ENCODE measurements at regions not wholly inside any gene's neighbourhood (a gene's known extent, or its start where the extent isn't known, plus 50 kb on each side); places are given as distances from the start of the nearest gene placed in this dataset.

DNA sequence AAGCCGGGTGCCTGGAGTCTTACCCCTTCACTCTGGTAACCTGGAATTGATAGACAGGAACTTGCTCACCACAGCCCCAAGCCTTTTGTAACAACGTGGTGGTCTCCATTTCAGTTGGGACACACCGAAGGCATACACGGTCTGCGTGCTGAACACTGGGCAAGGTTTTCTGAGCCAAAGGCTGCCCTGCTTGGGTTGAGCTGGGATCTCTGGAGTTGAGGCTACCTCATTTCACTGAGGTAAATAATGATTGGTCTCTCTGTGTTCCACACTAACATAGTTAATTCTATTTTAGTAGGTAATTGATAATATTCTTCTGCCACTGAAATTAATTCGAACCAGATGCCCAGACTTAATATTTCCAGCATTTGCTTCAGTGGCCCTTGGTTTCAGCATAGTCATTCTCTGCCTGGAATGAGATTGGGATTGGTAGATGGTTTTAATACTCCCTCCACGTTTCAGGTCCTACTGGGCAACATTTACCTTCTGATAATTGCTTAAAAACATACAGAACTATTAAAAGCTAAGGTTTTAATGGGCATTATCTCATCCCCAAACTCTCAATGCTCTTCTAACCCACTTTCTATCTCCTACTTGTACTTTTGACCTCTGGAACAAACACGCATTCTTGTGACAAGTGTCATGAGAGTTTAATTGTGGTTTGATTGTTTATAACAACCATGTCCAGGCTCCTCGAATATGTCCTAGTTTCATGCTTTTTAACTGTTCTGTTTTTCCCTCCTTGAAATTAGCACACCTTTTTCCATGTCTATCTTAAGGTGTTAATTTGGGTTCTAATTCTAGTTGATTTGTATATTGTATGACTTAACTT lies 202.3 kb upstream of the KLF6 start:
- no peak for DNase-seq
- no peaks in the 10 kb centered on the region for H3K9me3 ChIP-seq
- no peak overlapping the region for H3K27ac ChIP-seq
- no peaks in the 10 kb centered on the region for H3K27me3 ChIP-seq
- 72 to 73% methylated on average over 5 to 9 of the region's 9 CpGs for WGBS, 2 donors (ENCODE audit: low coverage in 1 of 2)
- no peaks in the 10 kb centered on the region for H3K36me3 ChIP-seq
- intact Hi-C loops (cut with DNase I; ENCODE audit: low total_unique reads) (no loop called here), in situ Hi-C loops (cut with MboI; ENCODE audit: low pct_ligation_motif_present in 1 of 4, low pct_unique_long_range_greater_than_20kb in 1 of 4, low sequenced_read_pairs in 3 of 4) (no loop called here)
- no peak overlapping the region for H3K4me3 ChIP-seq
- H3K4me1 ChIP-seq, result peaks cover 0 to 6% (median 0%) of the 10 kb centered on the region in 4 donors
- TF ChIP-seq POLR2AphosphoS5 (IDR thresholded peaks at IDR 0.05) (peak in 1 of 3 donors; percentile 23), EP300 (IDR thresholded peaks at IDR 0.05; ENCODE audit: low read depth) (no peak)

DNA sequence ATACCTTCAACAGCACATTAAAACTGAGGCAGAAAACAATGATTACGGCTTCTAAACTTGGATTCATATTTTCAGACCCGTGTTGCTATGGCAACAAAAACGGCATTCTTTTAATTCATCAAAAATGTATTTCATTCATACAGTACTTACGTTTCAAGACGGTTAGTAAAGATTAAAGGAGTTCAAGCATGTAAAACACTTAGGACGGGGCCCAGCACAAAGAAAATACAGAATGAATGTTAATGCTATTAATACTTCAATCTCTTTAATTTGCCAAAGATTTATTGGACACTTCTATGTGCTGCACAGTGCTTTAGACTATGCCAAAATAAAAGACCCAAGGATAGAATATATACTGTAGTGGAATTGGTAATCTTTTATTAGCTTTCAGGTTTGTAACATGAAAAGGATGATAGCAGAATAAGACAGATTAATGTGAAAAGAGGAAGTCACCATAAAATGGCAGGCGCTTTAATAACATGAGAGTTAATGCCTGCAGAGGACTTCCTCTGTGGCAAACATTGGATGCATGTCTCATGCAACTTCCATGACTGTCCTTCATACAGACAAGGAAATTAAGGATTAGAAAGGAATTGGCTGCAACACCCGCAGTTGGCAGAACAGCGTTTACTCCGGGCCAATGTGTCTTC lies 201.6 kb upstream of the KLF6 start:
- in situ Hi-C loops (cut with MboI; ENCODE audit: low pct_ligation_motif_present in 1 of 4, low pct_unique_long_range_greater_than_20kb in 1 of 4, low sequenced_read_pairs in 3 of 4), result no loop called here
- H3K9me3 ChIP-seq, result no peaks in the 10 kb centered on the region

DNA sequence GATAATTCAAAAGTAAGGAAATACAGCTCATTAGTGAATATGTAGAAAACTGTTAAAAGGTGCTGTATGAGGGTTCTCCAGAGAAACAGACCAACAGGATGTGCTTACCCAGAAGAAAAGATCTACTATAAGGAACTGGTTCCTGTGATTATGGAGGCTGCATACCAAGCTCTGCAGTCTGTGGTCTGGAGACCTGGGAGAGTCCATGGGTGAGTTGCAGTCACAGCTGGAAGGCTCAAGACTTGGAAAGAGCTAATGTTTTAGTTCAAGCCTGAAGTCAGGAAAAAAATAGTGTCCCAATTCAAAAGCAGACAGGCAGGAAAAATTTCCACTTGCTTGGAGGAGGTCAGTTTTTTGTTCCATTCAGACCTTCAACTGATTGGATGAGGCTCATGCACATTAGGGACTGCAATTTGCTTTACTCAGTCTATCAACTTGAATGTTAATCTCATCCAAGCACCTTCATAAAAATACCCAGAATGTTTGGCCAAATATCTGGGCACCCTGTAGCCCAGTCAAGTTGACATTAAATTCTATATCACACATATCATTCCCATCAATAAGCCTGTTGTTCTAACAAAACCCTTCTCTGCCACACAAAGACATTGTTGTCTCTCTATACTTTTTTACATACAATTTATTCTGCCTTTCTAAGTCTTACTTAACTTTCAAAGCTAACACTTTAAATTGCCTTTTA lies 197.9 kb upstream of the KLF6 start:
- in situ Hi-C loops (cut with MboI; ENCODE audit: low pct_ligation_motif_present in 1 of 4, low pct_unique_long_range_greater_than_20kb in 1 of 4, low sequenced_read_pairs in 3 of 4), result no loop called here
- Histone ChIP-seq H3K27me3 (no peaks in the 10 kb centered on the region), H3K4me1 (peaks cover 0 to 29% (median 8%) of the 10 kb centered on the region in 4 donors), H3K36me3 (no peaks in the 10 kb centered on the region), H3K4me3 (no peak overlapping the region), H3K9me3 (no peaks in the 10 kb centered on the region), H3K27ac (no peak overlapping the region)
- DNase-seq, result no peak
- intact Hi-C loops (cut with DNase I; ENCODE audit: low total_unique reads), result no loop called here
- no peak for TF ChIP-seq EP300 (IDR thresholded peaks at IDR 0.05; ENCODE audit: low read depth)
- TF ChIP-seq POLR2AphosphoS5 (IDR thresholded peaks at IDR 0.05), result no peak
- TF ChIP-seq POLR2A (IDR thresholded peaks at IDR 0.05), result no peak

More for the DNA sequence above, 201.6 kb upstream of the KLF6 start:
- H3K27ac ChIP-seq, result no peak overlapping the region
- H3K4me1 ChIP-seq, result peaks cover 0 to 6% (median 0%) of the 10 kb centered on the region in 4 donors
- H3K27me3 ChIP-seq, result no peaks in the 10 kb centered on the region
- no peak for TF ChIP-seq EP300 (IDR thresholded peaks at IDR 0.05; ENCODE audit: low read depth)
- TF ChIP-seq POLR2AphosphoS5 (IDR thresholded peaks at IDR 0.05), result no peak
- no peak for TF ChIP-seq POLR2A (IDR thresholded peaks at IDR 0.05)
- TF ChIP-seq, protein P1, sequence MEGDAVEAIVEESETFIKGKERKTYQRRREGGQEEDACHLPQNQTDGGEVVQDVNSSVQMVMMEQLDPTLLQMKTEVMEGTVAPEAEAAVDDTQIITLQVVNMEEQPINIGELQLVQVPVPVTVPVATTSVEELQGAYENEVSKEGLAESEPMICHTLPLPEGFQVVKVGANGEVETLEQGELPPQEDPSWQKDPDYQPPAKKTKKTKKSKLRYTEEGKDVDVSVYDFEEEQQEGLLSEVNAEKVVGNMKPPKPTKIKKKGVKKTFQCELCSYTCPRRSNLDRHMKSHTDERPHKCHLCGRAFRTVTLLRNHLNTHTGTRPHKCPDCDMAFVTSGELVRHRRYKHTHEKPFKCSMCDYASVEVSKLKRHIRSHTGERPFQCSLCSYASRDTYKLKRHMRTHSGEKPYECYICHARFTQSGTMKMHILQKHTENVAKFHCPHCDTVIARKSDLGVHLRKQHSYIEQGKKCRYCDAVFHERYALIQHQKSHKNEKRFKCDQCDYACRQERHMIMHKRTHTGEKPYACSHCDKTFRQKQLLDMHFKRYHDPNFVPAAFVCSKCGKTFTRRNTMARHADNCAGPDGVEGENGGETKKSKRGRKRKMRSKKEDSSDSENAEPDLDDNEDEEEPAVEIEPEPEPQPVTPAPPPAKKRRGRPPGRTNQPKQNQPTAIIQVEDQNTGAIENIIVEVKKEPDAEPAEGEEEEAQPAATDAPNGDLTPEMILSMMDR (IDR thresholded peaks at IDR 0.05), result no peak
- no peak for DNase-seq
- intact Hi-C loops (cut with DNase I; ENCODE audit: low total_unique reads), result no loop called here
- WGBS, 2 donors (ENCODE audit: low coverage in 1 of 2), result 88 to 93% methylated on average over 7 to 10 of the region's 10 CpGs
- no peak overlapping the region for H3K4me3 ChIP-seq
- H3K36me3 ChIP-seq, result no peaks in the 10 kb centered on the region

DNA sequence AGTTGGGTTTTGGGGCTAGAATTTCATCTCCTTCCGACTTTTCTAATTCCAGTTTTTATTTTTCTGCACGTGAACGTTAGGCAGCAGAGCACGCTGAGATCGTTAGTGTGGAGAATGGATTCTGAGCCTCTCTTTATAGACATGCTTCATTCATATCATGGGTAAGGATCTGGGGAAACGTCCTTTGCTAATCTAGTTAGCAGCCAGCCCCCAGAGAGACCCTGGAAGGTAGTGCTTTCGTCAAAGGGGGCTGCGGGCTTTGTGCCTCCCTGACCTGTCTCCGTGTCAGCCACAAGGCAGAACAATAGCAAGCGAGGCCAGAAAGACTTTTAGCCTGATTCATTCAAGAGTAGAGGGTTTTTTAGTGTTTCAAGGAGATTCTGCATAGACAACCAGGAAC lies 196.3 kb upstream of the KLF6 start:
- no peak for TF ChIP-seq POLR2AphosphoS5 (IDR thresholded peaks at IDR 0.05)
- no peak for TF ChIP-seq POLR2A (IDR thresholded peaks at IDR 0.05)
- no peak for TF ChIP-seq EP300 (IDR thresholded peaks at IDR 0.05; ENCODE audit: low read depth)
- TF ChIP-seq, protein P1 (IDR thresholded peaks at IDR 0.05), result no peak
- in situ Hi-C loops (cut with MboI; ENCODE audit: low pct_ligation_motif_present in 1 of 4, low pct_unique_long_range_greater_than_20kb in 1 of 4, low sequenced_read_pairs in 3 of 4), result no loop called here
- 90 to 92% methylated on average over 5 to 10 of the region's 10 CpGs for WGBS, 2 donors (ENCODE audit: low coverage in 1 of 2)

DNA sequence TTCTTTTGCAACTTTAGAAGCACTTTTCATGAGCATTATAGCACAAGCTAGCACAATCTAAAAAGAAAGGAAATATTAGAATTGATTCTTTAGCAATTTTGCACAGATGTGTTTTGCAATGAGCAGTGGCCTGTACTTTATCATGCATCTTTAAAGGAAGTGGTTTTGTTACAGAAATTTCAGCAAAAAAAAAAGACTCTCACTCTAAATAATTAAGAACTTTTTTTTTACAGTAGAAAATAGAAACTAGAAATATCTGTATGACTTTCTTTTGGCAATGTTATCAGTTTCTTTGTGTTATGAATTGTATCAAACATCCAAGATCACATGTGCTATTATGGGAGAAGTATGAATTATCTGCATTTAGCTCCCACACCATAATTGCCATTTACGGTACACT lies 195.7 kb upstream of the KLF6 start:
- no peaks in the 10 kb centered on the region for H3K9me3 ChIP-seq
- H3K36me3 ChIP-seq, result no peaks in the 10 kb centered on the region
- 50 to 71% methylated on average over 1 of the region's 1 CpG for WGBS, 2 donors (ENCODE audit: low coverage in 1 of 2)
- H3K4me3 ChIP-seq, result no peak overlapping the region
- TF ChIP-seq, protein P1 (IDR thresholded peaks at IDR 0.05), result no peak
- TF ChIP-seq POLR2A (IDR thresholded peaks at IDR 0.05) (no peak), EP300 (IDR thresholded peaks at IDR 0.05; ENCODE audit: low read depth) (no peak), POLR2AphosphoS5 (IDR thresholded peaks at IDR 0.05) (no peak)
- H3K27ac ChIP-seq, result peak overlapping the region in 3 of 4 donors; percentile 8 to 65 (median 37)
- H3K27me3 ChIP-seq, result no peaks in the 10 kb centered on the region
- H3K4me1 ChIP-seq, result peaks cover 0 to 26% (median 8%) of the 10 kb centered on the region in 4 donors
- DNase-seq, result no peak
- intact Hi-C loops (cut with DNase I; ENCODE audit: low total_unique reads) (no loop called here), in situ Hi-C loops (cut with MboI; ENCODE audit: low pct_ligation_motif_present in 1 of 4, low pct_unique_long_range_greater_than_20kb in 1 of 4, low sequenced_read_pairs in 3 of 4) (no loop called here)

More for the DNA sequence above, 196.3 kb upstream of the KLF6 start:
- intact Hi-C loops (cut with DNase I; ENCODE audit: low total_unique reads), result no loop called here
- Histone ChIP-seq H3K27me3 (no peaks in the 10 kb centered on the region), H3K9me3 (no peaks in the 10 kb centered on the region), H3K4me3 (no peak overlapping the region), H3K4me1 (peaks cover 0 to 26% (median 8%) of the 10 kb centered on the region in 4 donors), H3K27ac (peak overlapping the region in 1 of 4 donors; percentile 8), H3K36me3 (no peaks in the 10 kb centered on the region)
- DNase-seq, result no peak
